ENCODE measurements at regions not wholly inside any gene's neighbourhood (a gene's known extent, or its start where the extent isn't known, plus 50 kb on each side); places are given as distances from the start of the nearest gene placed in this dataset.

GRCh38 chr4:97396097-97396496 is 747.2 kb downstream of the STPG2 start:
- Histone ChIP-seq H3K27me3 (ENCODE audit: control insufficient read depth in 4 of 4, insufficient read depth in 4 of 4, low read length in 3 of 4) (no peaks in the 10 kb centered on the region), H3K9ac (ENCODE audit: low read depth in 1 of 2, low read length in 2 of 2) (no peak overlapping the region), H3K4me1 (ENCODE audit: control insufficient read depth in 4 of 4, insufficient read depth in 4 of 4, low read length in 3 of 4) (no peaks in the 10 kb centered on the region), H3K4me3 (ENCODE audit: low read depth in 1 of 3, low read length in 3 of 3) (no peak overlapping the region), H3K36me3 (ENCODE audit: control insufficient read depth in 4 of 4, insufficient read depth in 3 of 4, low read depth in 1 of 4, low read length in 3 of 4) (no peaks in the 10 kb centered on the region), H3K27ac (ENCODE audit: low read depth in 1 of 2, low read length in 2 of 2) (no peak overlapping the region), H3K9me3 (ENCODE audit: control insufficient read depth in 4 of 4, low read length in 3 of 4) (peaks cover 0 to 2% (median 1%) of the 10 kb centered on the region in 4 donors)
- TF ChIP-seq RAD21 (IDR thresholded peaks at IDR 0.05), result no peak
- WGBS, result 71% methylated on average over 3 of the region's 3 CpGs
- no peak for DNase-seq (ENCODE audit: low spot score)

GRCh38 chr4:97396605-97397004 is 746.7 kb downstream of the STPG2 start:
- H3K27me3 ChIP-seq (ENCODE audit: control insufficient read depth in 4 of 4, insufficient read depth in 4 of 4, low read length in 3 of 4), result no peaks in the 10 kb centered on the region
- DNase-seq (ENCODE audit: low spot score), result no peak
- H3K27ac ChIP-seq (ENCODE audit: low read depth in 1 of 2, low read length in 2 of 2), result no peak overlapping the region
- TF ChIP-seq JUND (IDR thresholded peaks at IDR 0.05), result no peak
- TF ChIP-seq FOXA2 (IDR thresholded peaks at IDR 0.05), result no peak
- no peak for TF ChIP-seq HNF4G (IDR thresholded peaks at IDR 0.05)
- no peak for TF ChIP-seq TAF1 (conservative IDR thresholded peaks at IDR 0.05)
- TF ChIP-seq YY1 (IDR thresholded peaks at IDR 0.05), result no peak
- no peak for TF ChIP-seq FOXA1 (IDR thresholded peaks at IDR 0.05)
- TF ChIP-seq RAD21 (IDR thresholded peaks at IDR 0.05), result no peak
- no peak for TF ChIP-seq EGR1 (IDR thresholded peaks at IDR 0.05; ENCODE audit: low read depth in 2 of 2)
- no peak for TF ChIP-seq MAX (IDR thresholded peaks at IDR 0.05)
- TF ChIP-seq RXRA (IDR thresholded peaks at IDR 0.05), result no peak
- TF ChIP-seq HNF4A (conservative IDR thresholded peaks at IDR 0.05), result no peak
- no peak overlapping the region for H3K4me3 ChIP-seq (ENCODE audit: low read depth in 1 of 3, low read length in 3 of 3)
- no peaks in the 10 kb centered on the region for H3K4me1 ChIP-seq (ENCODE audit: control insufficient read depth in 4 of 4, insufficient read depth in 4 of 4, low read length in 3 of 4)
- H3K9me3 ChIP-seq (ENCODE audit: control insufficient read depth in 4 of 4, low read length in 3 of 4), result peaks cover 0 to 2% (median 1%) of the 10 kb centered on the region in 4 donors
- H3K36me3 ChIP-seq (ENCODE audit: control insufficient read depth in 4 of 4, insufficient read depth in 3 of 4, low read depth in 1 of 4, low read length in 3 of 4), result no peaks in the 10 kb centered on the region
- 56% methylated on average over 1 of the region's 1 CpG for WGBS
- H3K9ac ChIP-seq (ENCODE audit: low read depth in 1 of 2, low read length in 2 of 2), result no peak overlapping the region

GRCh38 chr4:97404876-97405523 is 738.3 kb downstream of the STPG2 start:
- no peak for TF ChIP-seq FOXA2 (IDR thresholded peaks at IDR 0.05)
- TF ChIP-seq EGR1 (IDR thresholded peaks at IDR 0.05; ENCODE audit: low read depth in 2 of 2), result no peak
- no peak for TF ChIP-seq RAD21 (IDR thresholded peaks at IDR 0.05)
- no peak for TF ChIP-seq GABPA (IDR thresholded peaks at IDR 0.05 in 1 of 2, conservative IDR thresholded peaks at IDR 0.05 in 1 of 2)
- TF ChIP-seq HNF4A (conservative IDR thresholded peaks at IDR 0.05), result no peak
- TF ChIP-seq MAX (IDR thresholded peaks at IDR 0.05), result no peak
- Histone ChIP-seq H3K9me3 (ENCODE audit: control insufficient read depth in 4 of 4, low read length in 3 of 4) (no peaks in the 10 kb centered on the region), H3K9ac (ENCODE audit: low read depth in 1 of 2, low read length in 2 of 2) (no peak overlapping the region), H3K4me3 (ENCODE audit: low read depth in 1 of 3, low read length in 3 of 3) (no peak overlapping the region), H3K27me3 (ENCODE audit: control insufficient read depth in 4 of 4, insufficient read depth in 4 of 4, low read length in 3 of 4) (no peaks in the 10 kb centered on the region), H3K36me3 (ENCODE audit: control insufficient read depth in 4 of 4, insufficient read depth in 3 of 4, low read depth in 1 of 4, low read length in 3 of 4) (no peaks in the 10 kb centered on the region), H3K4me1 (ENCODE audit: control insufficient read depth in 4 of 4, insufficient read depth in 4 of 4, low read length in 3 of 4) (peaks cover 0 to 6% (median 4%) of the 10 kb centered on the region in 4 donors), H3K27ac (ENCODE audit: low read depth in 1 of 2, low read length in 2 of 2) (no peak overlapping the region)
- WGBS, result 94% methylated on average over 5 of the region's 5 CpGs
- DNase-seq (ENCODE audit: low spot score), result no peak

- WGBS, result 84% methylated on average over 3 of the region's 3 CpGs
- H3K9me3 ChIP-seq (ENCODE audit: control insufficient read depth in 4 of 4, low read length in 3 of 4), result no peaks in the 10 kb centered on the region
- no peaks in the 10 kb centered on the region for H3K27me3 ChIP-seq (ENCODE audit: control insufficient read depth in 4 of 4, insufficient read depth in 4 of 4, low read length in 3 of 4)
- H3K36me3 ChIP-seq (ENCODE audit: control insufficient read depth in 4 of 4, insufficient read depth in 3 of 4, low read depth in 1 of 4, low read length in 3 of 4), result no peaks in the 10 kb centered on the region
- no peak overlapping the region for H3K27ac ChIP-seq (ENCODE audit: low read depth in 1 of 2, low read length in 2 of 2)
- H3K4me1 ChIP-seq (ENCODE audit: control insufficient read depth in 4 of 4, insufficient read depth in 4 of 4, low read length in 3 of 4), result peaks cover 1 to 13% (median 8%) of the 10 kb centered on the region in 4 donors
- H3K9ac ChIP-seq (ENCODE audit: low read depth in 1 of 2, low read length in 2 of 2), result no peak overlapping the region
- no peak overlapping the region for H3K4me3 ChIP-seq (ENCODE audit: low read depth in 1 of 3, low read length in 3 of 3)
- DNase-seq (ENCODE audit: low spot score), result no peak
- TF ChIP-seq YY1 (IDR thresholded peaks at IDR 0.05), result no peak
- no peak for TF ChIP-seq NR2F2 (IDR thresholded peaks at IDR 0.05)
- TF ChIP-seq JUND (IDR thresholded peaks at IDR 0.05), result no peak
- TF ChIP-seq CTCF (IDR thresholded peaks at IDR 0.05; ENCODE audit: low read depth, low read length, missing input control), result no peak
- no peak for TF ChIP-seq SP1 (IDR thresholded peaks at IDR 0.05)
- TF ChIP-seq EGR1 (IDR thresholded peaks at IDR 0.05; ENCODE audit: low read depth in 2 of 2), result no peak
- TF ChIP-seq FOXA1 (IDR thresholded peaks at IDR 0.05), result no peak
- TF ChIP-seq FOXA2 (IDR thresholded peaks at IDR 0.05), result no peak
- TF ChIP-seq REST (IDR thresholded peaks at IDR 0.05), result no peak
- TF ChIP-seq HNF4G (IDR thresholded peaks at IDR 0.05), result no peak
- no peak for TF ChIP-seq GABPA (IDR thresholded peaks at IDR 0.05 in 1 of 2, conservative IDR thresholded peaks at IDR 0.05 in 1 of 2)
These were observed 731.9 kb downstream of the STPG2 start for GRCh38 chr4:97411356-97411755.

Data from liver (tissue), 8 donors.